B cell (primary cell): ENCODE measurements at regions not wholly inside any gene's neighbourhood (a gene's known extent, or its start where the extent isn't known, plus 50 kb on each side); places are given as distances from the start of the nearest gene placed in this dataset.

Experiments used
- ATAC-seq: fragments of 200-7000 bp; cut with Tn5 transposase; one replicate; pipeline ENCODE4 v1.10.0; 2021; ENCODE audit warnings: low read depth, mild to moderate bottlenecking, moderate number of reproducible peaks, moderate library complexity
- CTCF ChIA-PET: fragments of 350-600 bp; sonication (Branson Sonifier 250); formaldehyde crosslinking; loops from one replicate; lab custom pipeline; 2021; ENCODE audit warnings: antibody characterized with exemption, inconsistent platforms; lab: Charles Lee
- POLR2A ChIA-PET: fragments of 350-600 bp; sonication (Branson Sonifier 250); formaldehyde crosslinking; loops from one replicate; lab custom pipeline; 2021; ENCODE audit warnings: antibody characterized with exemption; lab: Charles Lee
- DNase-seq: peaks from one replicate; pipeline ENCODE4 v3.0.0; 2013
- H2AFZ ChIP-seq: 2 replicates; pipeline ENCODE4 v1.6.1; 2012; ENCODE audit warnings: mild to moderate bottlenecking, low read depth, low read length; ENCODE audit not compliant: insufficient read depth, poor library complexity, severe bottlenecking
- H3K27ac ChIP-seq, 2 donors: 1 replicate in 1 of 2; 2 replicates in 1 of 2; pipeline ENCODE4 v1.5.1; 2012 to 2013; ENCODE audit warnings: low read length in 2 of 2, mild to moderate bottlenecking in 2 of 2, moderate library complexity in 1 of 2
- H3K27me3 ChIP-seq, 4 experiments: fragments of 200-600 bp in 1 of 4; sonication (generic) in 1 of 4; replicated peaks in 1 of 4; 1 replicate in 2 of 4; 2 replicates in 2 of 4; pipeline versions ENCODE4 v1.6.1 to v1.7.0; 2013 to 2016; ENCODE audit warnings: low read length in 3 of 4, mild to moderate bottlenecking in 2 of 4, mixed read lengths in 1 of 4, moderate library complexity in 1 of 4; ENCODE audit not compliant: insufficient read depth in 4 of 4, control insufficient read depth in 3 of 4; ENCODE audit errors: control extremely low read depth in 1 of 4
- H3K36me3 ChIP-seq, 2 experiments: replicated peaks in 1 of 2; 1 replicate in 1 of 2; 2 replicates in 1 of 2; pipeline versions ENCODE4 v1.6.1 to v1.7.1; 2013; ENCODE audit warnings: low read length in 1 of 2; ENCODE audit not compliant: insufficient read depth in 2 of 2, control insufficient read depth in 1 of 2; ENCODE audit errors: control extremely low read depth in 1 of 2, extremely low read depth in 1 of 2
- H3K4me1 ChIP-seq, 2 donors: fragments of 200-600 bp in 1 of 2; sonication (generic) in 1 of 2; 1 replicate in 1 of 2; 2 replicates in 1 of 2; pipeline versions ENCODE4 v1.5.1 to v1.6.1; 2013 to 2017; ENCODE audit warnings: low read length in 2 of 2; ENCODE audit not compliant: control insufficient read depth in 2 of 2, insufficient read depth in 2 of 2
- H3K4me2 ChIP-seq: replicated peaks from 2 replicates; pipeline ENCODE3; 2012; ENCODE audit warnings: mild to moderate bottlenecking, low read depth, low read length; ENCODE audit not compliant: poor library complexity, severe bottlenecking
- H3K4me3 ChIP-seq, 5 experiments: fragments of 200-600 bp in 1 of 5; sonication (generic) in 1 of 5; 1 replicate in 3 of 5; 2 replicates in 2 of 5; pipeline versions ENCODE4 v1.5.1 to v1.7.0; 2011 to 2016; ENCODE audit warnings: low read length in 4 of 5, mild to moderate bottlenecking in 4 of 5, low read depth in 2 of 5, control low read depth in 1 of 5, moderate library complexity in 1 of 5; ENCODE audit not compliant: insufficient read depth in 1 of 5; ENCODE audit errors: control extremely low read depth in 1 of 5, extremely low read depth in 1 of 5
- H3K79me2 ChIP-seq: fragments of 200-600 bp; sonication (generic); one replicate; pipeline ENCODE4 v1.6.0; 2016; ENCODE audit warnings: low read length; ENCODE audit not compliant: control insufficient read depth, insufficient read depth
- H3K9ac ChIP-seq: fragments of 200-600 bp; sonication (generic); 2 replicates; pipeline ENCODE4 v1.6.1; 2017; ENCODE audit warnings: mild to moderate bottlenecking, low read length, moderate library complexity
- H3K9me3 ChIP-seq, 3 donors: one replicate each; pipeline versions ENCODE4 v1.6.1 to v1.7.1; 2013; ENCODE audit warnings: low read length in 2 of 3; ENCODE audit not compliant: control insufficient read depth in 2 of 3, insufficient read depth in 1 of 3; ENCODE audit errors: control extremely low read depth in 1 of 3
- H4K20me1 ChIP-seq: 2 replicates; pipeline ENCODE4 v1.6.0; 2012; ENCODE audit warnings: mild to moderate bottlenecking, low read length; ENCODE audit not compliant: insufficient read depth, control insufficient read depth, poor library complexity, severe bottlenecking
- H3K27ac Mint-ChIP-seq: one replicate; pipeline ENCODE4 v1.8.0; 2021; ENCODE audit warnings: mixed read lengths
- H3K27me3 Mint-ChIP-seq: one replicate; pipeline ENCODE4 v1.8.0; 2021; ENCODE audit warnings: mixed read lengths
- H3K4me1 Mint-ChIP-seq: one replicate; pipeline ENCODE4 v1.8.0; 2021; ENCODE audit warnings: mixed read lengths
- H3K4me3 Mint-ChIP-seq: one replicate; pipeline ENCODE4 v1.8.0; 2021; ENCODE audit warnings: mixed read lengths
- H3K9me3 Mint-ChIP-seq: one replicate; pipeline ENCODE4 v1.8.0; 2022; ENCODE audit warnings: mixed read lengths; ENCODE audit not compliant: insufficient read depth
- EZH2 ChIP-seq: IDR thresholded peaks from 2 replicates; pipeline ENCODE4 v1.6.1; 2012; ENCODE audit warnings: borderline replicate concordance, low read depth, mild to moderate bottlenecking, moderate library complexity, low read length; ENCODE audit not compliant: insufficient read depth, poor library complexity, severe bottlenecking
- WGBS: methylation state at CpG from one replicate; pipeline ENCODE4 v1.1.5; 2013; ENCODE audit warnings: missing lambda C conversion rate; ENCODE audit not compliant: insufficient coverage; 5-methylcytosine and 5-hydroxymethylcytosine counted together
- intact Hi-C: fragments of 100-400 bp; cut with micrococcal nuclease; formaldehyde crosslinking; loops from one replicate; pipeline ENCODE4 v1.10.0; 2022
- TF ChIP-seq, protein P1 (sequence below): fragments of 200-600 bp; IDR thresholded peaks from one replicate; pipeline ENCODE4 v1.8.0; 2022; ENCODE audit warnings: antibody characterized with exemption, mild to moderate bottlenecking

DNA sequence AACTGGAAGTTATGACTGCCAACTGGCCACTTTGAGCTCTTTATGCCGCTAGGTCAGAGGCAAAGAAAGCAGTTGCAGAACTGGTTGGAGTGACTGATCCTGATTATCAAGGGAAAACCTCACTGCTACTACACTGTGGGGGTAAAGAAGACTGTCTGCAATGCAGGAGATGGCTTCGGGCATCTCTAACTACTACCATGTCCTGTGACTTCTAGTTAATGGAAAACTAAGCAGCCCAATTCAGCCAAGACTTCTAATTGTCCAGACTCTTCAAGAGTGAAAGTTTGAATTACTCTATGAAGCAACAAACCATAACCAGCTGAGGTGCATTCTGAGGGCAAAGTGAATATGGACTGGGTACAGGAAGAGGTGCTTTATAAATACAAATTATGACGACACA lies 773.6 kb upstream of the SLC35B3 start:
- POLR2A ChIA-PET = no interaction called here
- CTCF ChIA-PET = no interaction called here

GRCh38 chr6:9205645-9206044 lies 770.3 kb upstream of the SLC35B3 start:
- Histone ChIP-seq H3K4me2 (no peak overlapping the region), H3K4me3 (no peak overlapping the region), H3K4me1 (no peaks in the 10 kb centered on the region), H4K20me1 (no peaks in the 10 kb centered on the region), H3K9me3 (peaks cover 0 to 2% (median 0%) of the 10 kb centered on the region in 3 donors), H3K36me3 (no peaks in the 10 kb centered on the region), H3K79me2 (no peaks in the 10 kb centered on the region), H3K27ac (no peak overlapping the region), H3K27me3 (no peaks in the 10 kb centered on the region), H3K9ac (no peak overlapping the region), H2AFZ (no peak overlapping the region)
- CTCF ChIA-PET = no interaction called here
- intact Hi-C loops = no loop called here
- POLR2A ChIA-PET = no interaction called here
- no peaks in the 10 kb centered on the region for H3K4me1 Mint-ChIP-seq
- H3K27me3 Mint-ChIP-seq = no peaks in the 10 kb centered on the region
- TF ChIP-seq, protein P1, sequence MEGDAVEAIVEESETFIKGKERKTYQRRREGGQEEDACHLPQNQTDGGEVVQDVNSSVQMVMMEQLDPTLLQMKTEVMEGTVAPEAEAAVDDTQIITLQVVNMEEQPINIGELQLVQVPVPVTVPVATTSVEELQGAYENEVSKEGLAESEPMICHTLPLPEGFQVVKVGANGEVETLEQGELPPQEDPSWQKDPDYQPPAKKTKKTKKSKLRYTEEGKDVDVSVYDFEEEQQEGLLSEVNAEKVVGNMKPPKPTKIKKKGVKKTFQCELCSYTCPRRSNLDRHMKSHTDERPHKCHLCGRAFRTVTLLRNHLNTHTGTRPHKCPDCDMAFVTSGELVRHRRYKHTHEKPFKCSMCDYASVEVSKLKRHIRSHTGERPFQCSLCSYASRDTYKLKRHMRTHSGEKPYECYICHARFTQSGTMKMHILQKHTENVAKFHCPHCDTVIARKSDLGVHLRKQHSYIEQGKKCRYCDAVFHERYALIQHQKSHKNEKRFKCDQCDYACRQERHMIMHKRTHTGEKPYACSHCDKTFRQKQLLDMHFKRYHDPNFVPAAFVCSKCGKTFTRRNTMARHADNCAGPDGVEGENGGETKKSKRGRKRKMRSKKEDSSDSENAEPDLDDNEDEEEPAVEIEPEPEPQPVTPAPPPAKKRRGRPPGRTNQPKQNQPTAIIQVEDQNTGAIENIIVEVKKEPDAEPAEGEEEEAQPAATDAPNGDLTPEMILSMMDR = no peak
- TF ChIP-seq EZH2 = no peak
- no peak for DNase-seq
- H3K27ac Mint-ChIP-seq = no peak overlapping the region
- no peak for ATAC-seq
- H3K4me3 Mint-ChIP-seq = no peak overlapping the region
- no CpG with 5 or more reads among the region's 1 CpG for WGBS
- H3K9me3 Mint-ChIP-seq = no peaks in the 10 kb centered on the region

More for the DNA sequence above, 773.6 kb upstream of the SLC35B3 start:
- intact Hi-C loops = no loop called here
- Mint-ChIP-seq H3K9me3 (peaks cover 2% of the 10 kb centered on the region), H3K4me3 (no peak overlapping the region), H3K27me3 (no peaks in the 10 kb centered on the region), H3K27ac (no peak overlapping the region), H3K4me1 (no peaks in the 10 kb centered on the region)
- no CpG with 5 or more reads among the region's 3 CpGs for WGBS
- peaks cover 0 to 2% (median 0%) of the 10 kb centered on the region in 3 donors for H3K9me3 ChIP-seq
- H3K79me2 ChIP-seq = no peaks in the 10 kb centered on the region
- H3K4me2 ChIP-seq = no peak overlapping the region
- H2AFZ ChIP-seq = no peak overlapping the region
- no peak overlapping the region for H3K4me3 ChIP-seq
- DNase-seq (no peak), ATAC-seq (no peak)
- no peaks in the 10 kb centered on the region for H3K27me3 ChIP-seq
- no peaks in the 10 kb centered on the region for H4K20me1 ChIP-seq
- H3K9ac ChIP-seq = no peak overlapping the region
- no peaks in the 10 kb centered on the region for H3K36me3 ChIP-seq
- H3K4me1 ChIP-seq = no peaks in the 10 kb centered on the region
- TF ChIP-seq, protein P1 = no peak
- TF ChIP-seq EZH2 = no peak
- no peak overlapping the region for H3K27ac ChIP-seq
